ENCODE measurements at regions not wholly inside any gene's neighbourhood (a gene's known extent, or its start where the extent isn't known, plus 50 kb on each side); places are given as distances from the start of the nearest gene placed in this dataset.

DNA sequence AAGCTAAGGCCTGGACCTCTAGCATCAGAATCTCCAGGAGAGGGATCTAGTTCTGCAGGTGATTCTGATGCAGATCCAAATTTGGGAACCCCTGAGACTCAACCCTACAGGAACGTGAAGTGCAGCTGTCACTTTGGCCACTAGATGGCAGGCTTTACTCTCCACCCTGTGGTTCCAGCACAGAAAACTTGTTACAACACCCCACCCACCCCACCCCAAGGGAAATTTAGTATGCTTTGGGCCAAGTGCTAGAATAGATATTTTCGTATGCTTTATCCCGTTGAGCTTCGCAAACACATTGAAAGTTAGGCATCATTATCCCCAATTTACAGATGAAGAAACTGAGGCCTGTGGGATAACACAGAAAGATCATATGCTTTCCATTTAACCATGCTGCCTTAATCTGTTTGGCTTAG is 232.0 kb downstream of the B3GLCT start:
- TF ChIP-seq, protein P1, sequence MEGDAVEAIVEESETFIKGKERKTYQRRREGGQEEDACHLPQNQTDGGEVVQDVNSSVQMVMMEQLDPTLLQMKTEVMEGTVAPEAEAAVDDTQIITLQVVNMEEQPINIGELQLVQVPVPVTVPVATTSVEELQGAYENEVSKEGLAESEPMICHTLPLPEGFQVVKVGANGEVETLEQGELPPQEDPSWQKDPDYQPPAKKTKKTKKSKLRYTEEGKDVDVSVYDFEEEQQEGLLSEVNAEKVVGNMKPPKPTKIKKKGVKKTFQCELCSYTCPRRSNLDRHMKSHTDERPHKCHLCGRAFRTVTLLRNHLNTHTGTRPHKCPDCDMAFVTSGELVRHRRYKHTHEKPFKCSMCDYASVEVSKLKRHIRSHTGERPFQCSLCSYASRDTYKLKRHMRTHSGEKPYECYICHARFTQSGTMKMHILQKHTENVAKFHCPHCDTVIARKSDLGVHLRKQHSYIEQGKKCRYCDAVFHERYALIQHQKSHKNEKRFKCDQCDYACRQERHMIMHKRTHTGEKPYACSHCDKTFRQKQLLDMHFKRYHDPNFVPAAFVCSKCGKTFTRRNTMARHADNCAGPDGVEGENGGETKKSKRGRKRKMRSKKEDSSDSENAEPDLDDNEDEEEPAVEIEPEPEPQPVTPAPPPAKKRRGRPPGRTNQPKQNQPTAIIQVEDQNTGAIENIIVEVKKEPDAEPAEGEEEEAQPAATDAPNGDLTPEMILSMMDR (IDR thresholded peaks at IDR 0.05): peak; percentile 28 to 94 (median 52)
- TF ChIP-seq POLR2A (IDR thresholded peaks at IDR 0.05): no peak

Measured in esophagus squamous epithelium (tissue), 4 donors.